ENCODE measurements at regions not wholly inside any gene's neighbourhood (a gene's known extent, or its start where the extent isn't known, plus 50 kb on each side); places are given as distances from the start of the nearest gene placed in this dataset.
"Not testable (repeated sequence)": the region's sequence is repeated elsewhere in the genome, so short reads cannot be mapped to it uniquely, and the experiment has no call there.

DNA sequence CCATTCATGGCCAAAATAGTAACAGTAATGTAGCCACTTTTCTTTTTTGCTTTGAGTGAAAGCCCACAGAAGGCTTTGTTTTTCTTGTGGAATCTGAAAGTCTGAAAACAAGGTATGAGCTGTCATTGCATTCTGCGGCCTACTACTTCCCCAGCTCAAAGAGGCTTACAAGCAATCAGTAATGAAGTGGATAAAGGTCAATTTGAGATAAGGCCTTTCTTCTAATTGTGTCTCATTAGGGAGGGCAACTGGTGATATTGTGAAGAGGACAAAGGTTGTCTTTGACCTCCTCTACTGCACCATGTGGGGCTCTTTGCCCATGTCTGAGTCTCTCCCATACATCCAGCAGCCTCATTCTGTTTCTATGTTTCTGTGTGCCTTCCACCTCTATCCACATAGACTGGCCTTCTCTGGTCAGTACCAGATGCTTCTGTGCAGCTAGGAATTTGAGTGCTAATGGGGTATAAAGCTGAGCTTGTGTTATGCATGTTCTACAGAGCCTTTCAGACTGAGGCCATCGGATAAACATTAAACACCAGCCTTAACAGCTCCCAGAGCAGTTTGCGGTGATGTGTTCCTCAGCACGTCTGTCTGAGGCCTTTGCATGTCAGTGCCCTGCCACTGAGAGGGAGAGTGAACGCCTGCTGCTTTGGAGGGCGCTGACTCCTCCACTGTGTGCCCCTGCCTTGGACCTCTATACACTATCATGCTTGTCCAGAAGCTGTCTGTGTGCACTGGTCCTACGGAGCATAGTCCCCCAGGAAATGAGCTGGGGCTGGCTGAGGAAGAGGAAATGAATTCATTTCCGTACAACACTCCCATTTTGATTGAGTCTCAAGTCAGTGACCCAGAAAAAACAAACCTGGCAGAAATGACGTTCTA, 80.2 kb downstream of the SH2D1A start:
- DNase-seq, result no peak

DNA sequence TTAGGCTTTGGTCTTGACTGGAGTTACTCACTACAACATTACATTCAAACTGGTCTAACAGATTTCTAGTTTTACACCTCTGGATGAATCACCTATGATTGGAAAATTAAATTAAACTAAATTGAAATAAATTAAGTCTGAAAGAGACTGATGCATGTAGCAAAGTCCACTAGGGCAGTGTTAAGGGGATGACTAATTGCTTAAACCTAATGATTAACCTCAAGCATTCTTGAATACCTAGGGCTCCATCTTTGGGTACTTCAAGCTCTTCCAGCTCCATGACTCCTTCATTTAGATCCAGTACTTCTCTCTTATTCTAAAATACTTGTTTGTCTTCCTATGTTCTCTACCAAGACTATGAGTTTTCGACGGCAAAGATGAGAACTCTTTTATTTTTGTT, 86.8 kb downstream of the SH2D1A start:
- no peak for DNase-seq

DNA sequence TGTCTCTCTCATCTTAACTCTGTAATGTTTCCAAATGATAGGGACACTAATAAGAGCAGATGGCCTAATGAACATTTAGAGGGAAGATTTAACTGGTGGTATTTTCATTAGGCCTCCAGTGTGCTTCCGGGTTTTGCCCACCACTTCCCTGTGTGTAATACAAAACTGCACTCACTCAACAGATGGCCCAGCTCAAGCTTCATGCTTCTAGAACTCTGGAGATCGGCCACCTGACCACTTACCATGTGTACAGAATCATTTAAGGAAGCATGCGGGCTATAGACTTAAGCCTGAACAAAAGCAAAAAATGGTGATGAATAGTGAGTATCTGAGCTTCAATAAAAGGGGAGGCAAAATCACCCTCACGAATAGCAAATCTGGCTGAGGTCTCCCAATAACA, 89.3 kb downstream of the SH2D1A start:
- DNase-seq, result no peak

DNA sequence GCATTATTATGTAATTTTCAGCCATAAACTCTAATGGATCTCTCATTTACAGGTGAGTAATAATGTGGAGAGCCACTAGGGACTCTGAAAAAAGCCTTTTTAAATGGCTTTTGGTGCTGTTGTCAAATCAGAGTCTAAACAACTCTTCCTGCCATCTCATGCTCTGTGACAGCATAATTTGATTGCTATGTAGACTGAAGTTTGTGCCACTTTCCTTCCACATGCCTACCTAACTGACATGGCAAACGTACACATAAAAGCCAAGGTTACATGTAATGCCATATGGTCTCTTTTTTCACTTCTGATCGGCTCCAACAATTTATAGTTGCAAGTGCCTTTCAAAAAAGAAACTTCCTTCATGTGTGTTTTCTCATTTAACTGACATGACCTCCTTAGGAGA, 94.3 kb downstream of the SH2D1A start:
- no peak for DNase-seq

DNA sequence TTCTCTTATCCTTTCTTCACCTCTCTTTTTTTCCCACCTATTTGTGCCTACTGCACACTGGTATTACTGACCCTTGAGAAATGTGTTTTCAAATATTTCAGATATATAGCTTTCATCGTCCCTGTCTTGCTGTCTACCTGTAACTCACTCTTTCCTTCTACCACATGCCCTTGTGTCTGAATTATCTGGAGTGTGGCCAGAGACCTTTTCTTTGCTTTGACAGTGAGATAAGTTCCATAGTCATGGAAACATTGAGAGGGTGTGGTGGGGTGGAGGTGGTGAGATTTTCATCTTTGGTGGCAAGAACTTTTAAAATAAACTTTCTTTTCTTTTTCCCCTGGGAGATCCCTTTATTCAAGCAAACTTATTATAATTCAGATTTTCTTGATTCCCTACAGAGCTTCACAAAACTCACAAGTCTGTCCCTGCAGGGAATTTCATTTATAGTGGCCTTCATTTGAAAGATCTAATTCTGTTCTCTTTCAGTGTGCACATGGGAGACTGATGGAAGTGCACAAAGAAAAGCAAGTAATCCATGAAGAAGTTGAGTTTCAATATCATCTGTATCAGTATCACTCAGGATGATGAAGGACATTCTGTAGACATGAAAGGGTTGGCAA, 95.7 kb downstream of the SH2D1A start:
- no peak for DNase-seq

DNA sequence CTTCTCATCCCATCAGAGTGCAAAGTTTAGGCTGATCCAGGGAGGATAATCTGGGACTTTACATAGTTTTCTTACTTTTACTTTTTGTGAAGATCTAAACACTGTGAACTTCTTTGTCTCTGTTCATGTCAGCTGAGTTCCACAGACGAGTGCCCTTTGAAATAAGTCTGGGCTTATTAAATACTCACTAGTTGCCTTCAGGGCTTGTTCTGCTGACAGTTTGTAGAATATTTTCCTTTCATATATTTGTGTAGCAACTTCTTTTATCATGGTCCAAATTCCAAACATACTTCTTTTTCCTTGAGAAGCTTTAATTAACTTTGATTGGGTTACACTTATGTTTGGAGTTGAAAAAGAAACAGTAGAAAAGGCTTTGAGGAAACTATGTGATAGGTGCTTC, 109.6 kb downstream of the SH2D1A start:
- no peak for DNase-seq

DNA sequence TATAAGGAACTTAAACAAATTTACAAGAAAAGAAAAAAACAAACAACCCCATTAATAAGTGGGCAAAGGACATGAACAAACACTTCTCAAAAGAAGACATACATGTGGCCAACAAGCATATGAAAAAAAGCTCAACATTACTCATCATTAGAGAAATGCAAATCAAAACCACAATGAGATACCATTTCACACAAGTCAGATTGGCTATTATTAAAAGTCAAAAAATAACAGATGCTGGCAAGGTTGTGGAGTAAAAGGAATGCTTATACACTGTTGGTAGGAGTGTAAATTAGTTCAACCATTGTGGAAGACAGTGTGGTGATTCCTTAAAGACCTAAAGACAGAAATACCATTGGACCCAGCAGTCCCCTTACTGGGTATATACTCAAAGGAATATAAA, 113.5 kb downstream of the SH2D1A start:
- DNase-seq, result not testable (repeated sequence)

DNA sequence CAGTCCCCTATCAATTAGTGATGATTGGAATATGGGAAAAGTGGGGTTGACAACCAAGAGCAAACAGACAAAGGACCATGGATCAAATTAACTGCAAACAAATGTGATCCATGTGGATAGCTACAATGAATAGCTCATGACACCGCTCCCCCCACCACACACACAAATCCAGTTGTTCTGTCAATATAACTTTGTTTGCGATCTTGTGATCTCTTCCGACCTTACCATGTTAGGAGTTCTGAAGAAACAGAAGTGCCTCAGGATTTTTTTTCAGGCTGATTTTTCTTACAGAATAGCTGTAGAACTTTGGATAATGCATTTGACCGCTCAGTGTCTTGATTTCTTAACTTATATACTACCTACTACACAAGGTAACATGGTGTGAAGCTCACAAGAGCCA, 116.6 kb downstream of the SH2D1A start:
- no peak for DNase-seq

DNA sequence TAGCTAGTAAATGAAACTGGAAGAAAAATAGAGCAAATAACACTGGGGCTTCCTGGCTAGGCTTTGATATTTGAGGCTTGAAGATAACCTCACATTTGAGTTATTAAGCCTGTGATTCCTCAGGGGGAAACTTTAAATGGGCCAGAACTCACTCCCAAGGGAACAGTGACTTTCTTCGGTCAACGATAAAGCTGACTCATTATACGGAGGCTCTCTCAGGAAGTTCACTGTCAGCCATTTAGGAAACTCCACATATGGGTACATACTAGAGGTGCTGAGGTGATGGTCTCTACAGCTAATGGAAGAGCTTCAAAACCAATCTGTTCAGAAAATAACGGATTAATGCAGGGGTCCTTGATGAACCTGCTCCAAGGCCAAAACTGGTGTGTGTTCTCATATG, 120.8 kb downstream of the SH2D1A start:
- no peak for DNase-seq

DNA sequence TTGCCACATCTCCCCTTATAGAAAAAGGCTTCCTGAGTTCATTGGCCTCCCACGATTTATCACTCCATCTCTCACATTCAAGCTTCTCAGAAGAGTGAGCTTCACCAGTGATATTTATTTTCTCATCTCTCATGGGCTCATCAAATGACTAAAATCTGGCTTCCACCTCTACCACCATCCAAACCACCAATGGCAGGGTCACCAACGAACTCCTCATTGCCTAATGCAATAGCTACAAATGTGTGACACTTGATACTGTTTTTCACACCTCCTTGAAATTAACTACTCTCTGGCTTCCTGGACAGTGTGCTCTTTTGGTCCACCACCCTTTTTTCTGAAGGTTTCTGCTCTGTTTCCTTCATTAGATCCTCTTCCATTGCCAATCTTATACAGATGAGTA, 129.0 kb downstream of the SH2D1A start:
- peak in 1 of 5 donors; percentile 11 for DNase-seq

DNA sequence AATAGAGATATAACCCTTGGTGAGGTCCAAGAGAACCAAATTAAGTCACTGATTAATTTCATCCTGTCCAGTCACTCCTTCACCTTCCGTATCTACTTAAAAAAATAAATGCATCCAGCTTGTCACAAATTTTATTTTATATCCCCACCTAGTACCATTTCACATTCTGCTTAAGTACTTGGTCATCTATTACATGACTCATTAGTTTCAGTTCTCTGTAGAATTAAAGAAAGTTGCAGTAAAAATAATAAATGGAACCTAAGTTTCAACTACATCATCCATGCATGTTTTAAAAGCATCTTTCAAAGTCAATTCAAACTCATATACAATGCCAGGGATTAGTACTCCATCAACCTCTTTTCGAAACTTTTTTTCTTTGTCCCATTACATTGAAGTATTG, 130.2 kb downstream of the SH2D1A start:
- DNase-seq, result no peak

DNA sequence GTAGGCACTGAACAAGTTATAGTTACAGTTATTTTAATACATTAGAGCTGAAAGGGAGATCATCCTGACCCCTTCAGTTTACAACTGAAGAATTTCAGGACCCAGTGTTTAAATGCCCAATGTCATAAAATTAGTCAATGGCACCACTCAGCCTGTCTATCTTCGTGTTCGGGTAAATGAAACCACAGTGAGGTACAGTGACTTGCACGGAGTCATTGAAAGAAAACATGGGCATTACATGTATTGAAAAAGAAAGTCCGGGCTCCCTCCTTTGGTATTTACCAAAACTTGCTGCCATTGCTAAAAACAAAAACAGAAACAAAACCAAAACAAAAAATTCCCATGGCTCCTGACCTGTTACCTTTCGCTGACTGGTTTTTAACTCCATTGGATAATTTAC, 131.7 kb downstream of the SH2D1A start:
- DNase-seq, result no peak

DNA sequence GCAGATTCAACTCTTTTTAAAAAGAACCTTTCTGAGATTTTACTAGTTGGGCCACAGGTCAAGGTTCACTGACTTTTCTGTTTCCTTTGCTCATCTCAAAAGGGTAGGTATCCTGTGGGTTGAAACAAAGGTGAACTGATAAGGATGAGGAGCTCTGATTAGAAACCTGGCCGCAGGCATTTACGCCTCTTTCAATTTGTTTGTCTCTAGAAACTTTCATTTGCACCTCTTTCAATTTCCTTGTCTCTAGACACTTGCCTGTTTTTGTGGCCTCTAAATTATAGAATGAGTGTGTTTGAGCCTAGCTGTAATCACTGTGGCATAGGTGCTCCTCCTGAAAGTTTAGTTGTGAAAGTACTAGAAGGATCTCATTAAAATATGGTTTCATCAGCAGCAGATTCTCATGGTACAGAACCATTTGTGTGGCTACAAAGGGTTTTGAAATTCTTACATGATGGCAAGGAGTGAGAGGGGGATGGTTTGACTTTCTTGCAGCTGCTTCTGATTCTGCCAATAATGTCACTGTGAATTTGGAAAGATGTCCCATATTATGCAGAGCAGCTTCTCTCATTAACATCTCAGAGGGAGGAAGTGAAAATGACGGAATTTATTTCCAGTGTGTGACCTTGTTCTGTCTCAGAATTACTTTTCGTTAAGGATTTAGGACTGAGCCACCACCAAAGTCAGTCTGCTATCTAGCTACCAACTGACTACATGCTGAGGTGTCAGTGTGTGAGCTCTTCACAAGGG, 142.2 kb downstream of the SH2D1A start:
- DNase-seq, result no peak

DNA sequence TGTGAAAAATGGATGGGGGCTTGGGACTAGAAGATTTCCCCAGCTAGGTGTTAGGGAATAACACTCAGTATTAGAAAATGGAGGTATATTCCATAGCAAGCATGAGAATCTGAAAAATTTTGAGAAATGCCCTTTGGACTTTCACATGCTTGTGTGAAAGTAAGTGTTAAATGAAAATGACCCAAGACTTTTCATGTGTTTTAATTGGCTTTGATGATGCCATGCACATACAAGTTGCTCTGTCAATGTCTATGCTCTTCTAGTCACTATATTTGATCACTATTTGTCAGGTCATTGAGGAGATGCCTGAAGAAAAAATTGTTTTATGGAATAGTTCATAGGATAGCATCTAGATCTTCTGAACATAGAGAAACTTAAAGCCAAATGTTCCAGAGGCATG, 147.6 kb downstream of the SH2D1A start:
- DNase-seq, result no peak

DNA sequence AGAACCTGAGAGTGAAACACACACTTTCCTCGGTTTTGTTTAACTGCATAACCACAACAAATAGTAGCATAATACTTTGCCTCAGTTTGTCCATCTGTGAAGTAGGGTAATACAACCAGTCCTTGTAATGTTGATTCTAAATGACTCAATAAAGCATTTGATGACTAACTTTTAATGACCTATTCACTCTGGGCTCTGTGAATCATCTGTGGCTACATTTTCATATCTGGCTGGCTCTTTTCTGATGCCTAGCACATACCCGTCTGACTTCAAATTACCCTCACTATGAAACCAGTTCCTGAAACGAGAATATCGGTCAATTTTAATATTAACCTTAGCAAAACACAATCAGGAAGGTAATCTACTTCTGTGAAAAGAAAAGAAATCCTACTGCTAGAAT, 151.0 kb downstream of the SH2D1A start:
- no peak for DNase-seq

DNA sequence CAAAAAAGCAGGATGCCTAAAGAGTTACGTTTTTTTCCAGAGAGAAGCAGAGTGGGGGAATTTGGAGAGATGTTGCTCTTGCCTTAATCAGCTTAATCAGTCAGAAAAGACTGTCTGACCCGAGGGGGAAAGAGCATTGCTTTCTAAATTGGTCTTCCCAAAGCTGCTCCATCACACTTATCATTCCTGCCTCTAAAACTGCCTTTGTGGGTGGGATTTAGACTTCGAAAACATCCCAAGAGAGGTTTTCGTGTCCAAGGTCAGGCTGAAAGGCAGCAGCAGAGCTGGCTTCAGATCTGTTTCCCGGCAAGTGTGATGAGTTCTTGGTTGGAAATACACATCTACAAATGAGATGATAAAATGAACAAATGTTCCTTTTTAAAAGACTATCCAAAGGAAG, 155.2 kb downstream of the SH2D1A start:
- DNase-seq, result no peak

DNA sequence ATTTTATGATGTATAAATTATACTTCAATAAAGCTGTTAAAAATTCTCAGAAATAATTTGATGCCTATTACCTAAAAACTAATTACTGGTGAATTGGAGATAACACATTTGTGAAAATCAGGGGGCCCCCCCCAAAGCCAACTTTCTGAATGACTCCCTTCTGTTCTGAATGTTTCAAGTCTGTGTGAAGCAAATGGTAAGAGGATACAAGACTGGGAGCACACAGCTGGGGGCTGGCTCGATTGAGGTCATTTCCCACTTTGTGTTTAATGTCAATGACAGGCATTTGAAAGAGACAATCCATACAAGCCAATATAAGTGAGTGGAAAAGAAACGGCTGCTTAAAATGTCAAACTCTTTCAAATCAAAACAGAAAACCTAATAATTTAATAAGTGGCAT, 155.8 kb downstream of the SH2D1A start:
- DNase-seq, result no peak

DNA sequence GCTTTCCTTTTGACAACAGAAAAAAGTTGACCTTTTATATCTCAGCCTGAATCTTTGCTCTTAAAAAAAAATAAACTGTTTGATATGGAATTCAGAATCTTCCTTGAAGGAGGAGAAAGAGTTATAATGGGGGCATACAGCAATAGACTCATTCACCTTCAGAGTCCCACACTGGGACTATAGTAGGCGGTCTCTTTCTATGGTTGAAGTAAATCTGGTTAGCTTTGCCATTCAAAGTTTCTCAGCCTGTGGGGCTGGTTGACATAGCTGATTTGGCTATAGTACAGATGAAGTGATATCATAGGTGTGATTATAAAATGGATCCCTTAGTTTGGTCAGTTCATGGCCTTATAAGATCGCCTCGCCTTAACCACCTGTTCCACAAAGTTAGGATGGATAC, 156.2 kb downstream of the SH2D1A start:
- DNase-seq, result no peak

DNA sequence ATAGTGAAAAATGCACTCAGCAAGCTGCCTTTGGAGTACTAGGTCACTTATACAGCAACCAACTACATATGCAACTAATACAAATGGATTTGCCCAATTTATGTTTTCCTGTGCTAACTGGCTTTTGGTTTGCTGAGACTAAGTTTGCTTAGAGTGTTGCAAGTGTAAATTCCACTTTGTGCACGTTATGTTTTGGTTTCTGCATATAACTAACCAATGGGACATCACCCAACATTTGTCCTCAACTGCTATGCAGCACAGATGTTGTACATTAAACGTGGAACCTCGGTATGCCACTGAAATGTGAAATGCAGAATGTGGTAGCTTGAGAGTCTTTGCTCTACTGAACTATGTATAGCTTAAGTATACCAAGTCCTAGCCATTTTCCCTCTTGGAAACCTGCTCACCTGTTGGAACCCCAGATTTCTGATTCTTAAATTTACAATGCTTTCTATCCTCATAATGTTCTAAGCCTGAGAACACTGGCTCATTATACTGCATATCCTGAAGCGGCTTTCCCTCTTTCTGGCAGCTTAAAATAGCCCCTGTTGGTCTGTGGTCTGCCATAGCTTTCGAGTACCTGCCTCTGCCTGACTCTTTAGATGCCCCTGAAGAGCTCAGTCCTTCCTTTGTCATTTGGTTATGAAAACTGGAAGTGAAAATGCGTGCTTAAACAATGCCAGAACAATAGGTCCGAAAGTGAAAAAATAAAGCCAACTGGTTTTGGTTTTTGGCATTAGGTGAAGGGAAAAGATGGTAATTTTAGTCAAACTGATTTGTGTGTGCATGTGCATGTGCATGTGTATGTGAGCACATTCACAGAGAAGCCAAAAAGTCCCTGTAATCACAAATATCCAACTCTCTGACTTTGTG, 158.0 kb downstream of the SH2D1A start:
- no peak for DNase-seq

DNA sequence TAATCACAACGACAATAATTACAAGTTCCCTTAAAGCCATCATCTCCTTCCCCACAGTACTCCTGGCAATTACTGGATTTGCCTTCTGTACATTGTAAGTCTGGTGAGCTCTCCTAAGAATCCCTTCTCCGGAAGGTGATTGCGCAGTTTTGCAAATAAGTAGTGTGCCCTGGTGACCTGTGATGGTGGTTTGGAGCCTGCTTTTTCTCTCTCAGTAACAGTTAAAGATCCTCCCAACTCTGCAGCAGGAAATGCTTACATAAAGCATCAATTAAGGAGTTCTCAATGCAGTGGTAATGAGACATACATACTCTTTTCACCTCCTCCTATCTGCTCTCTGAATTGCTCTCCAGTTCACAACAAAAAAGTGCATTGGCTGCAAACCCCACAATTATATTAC, 159.7 kb downstream of the SH2D1A start:
- DNase-seq, result no peak

DNA sequence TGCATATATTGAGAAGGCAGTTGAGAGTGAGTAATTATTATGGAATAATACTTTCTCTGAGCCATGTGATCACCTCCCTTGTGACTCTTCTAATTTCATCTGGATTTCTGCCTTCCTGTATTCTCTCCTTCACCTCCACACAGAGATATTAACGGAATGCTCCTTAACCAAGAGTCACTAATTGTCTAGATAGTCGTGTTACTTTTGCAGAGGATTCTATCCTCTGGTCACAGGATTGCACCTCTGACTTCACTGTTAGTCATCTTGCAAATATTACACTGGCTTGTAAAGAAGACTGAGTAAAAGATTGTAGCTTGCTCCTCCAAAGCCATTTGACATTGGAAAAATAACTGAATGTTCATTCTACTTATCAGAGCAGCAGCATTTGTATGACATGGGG, 160.9 kb downstream of the SH2D1A start:
- no peak for DNase-seq

DNA sequence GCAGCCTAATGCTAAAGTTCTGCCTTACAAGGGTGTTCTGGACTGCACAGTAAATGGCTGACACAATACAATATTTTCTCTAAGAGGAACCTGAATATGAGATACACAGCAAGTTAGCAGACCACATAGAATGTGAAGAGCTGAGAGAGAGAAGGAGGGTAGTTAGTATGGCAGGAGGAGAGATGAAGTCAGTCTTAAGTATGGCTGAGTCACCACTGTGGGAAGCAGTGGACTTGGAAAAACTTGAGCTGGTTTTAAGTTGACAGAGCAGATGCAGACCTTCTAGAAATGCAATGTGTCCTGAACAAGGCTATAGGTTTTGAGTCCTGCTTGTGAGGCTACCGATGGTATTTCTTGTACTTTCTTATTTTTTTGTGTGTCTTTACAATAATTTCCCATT, 172.5 kb downstream of the SH2D1A start:
- no peak for DNase-seq

DNA sequence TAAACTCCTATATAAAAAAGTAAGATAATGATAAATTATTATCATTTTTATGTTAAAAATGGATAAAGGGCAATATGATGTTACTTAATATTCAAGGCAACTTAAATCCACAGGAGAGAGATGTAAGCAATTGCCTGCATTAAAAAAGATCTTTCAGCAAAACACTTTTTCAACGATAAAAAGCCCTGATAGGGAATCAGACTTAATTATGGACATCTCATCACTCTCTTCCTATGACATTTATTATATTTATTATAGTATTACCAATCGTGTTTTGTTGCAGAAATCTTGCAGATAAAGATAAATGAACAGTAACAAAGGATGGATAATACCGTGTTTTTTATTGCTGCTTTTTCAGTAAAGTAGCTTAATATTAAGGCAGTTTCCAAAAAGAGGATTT, 178.5 kb downstream of the SH2D1A start:
- no peak for DNase-seq

All from T-helper 1 cell (primary cell).